Inflammatory macrophage treated with lipopolysaccharide for 1 hour (primary cell): ENCODE measurements at regions not wholly inside any gene's neighbourhood (a gene's known extent, or its start where the extent isn't known, plus 50 kb on each side); places are given as distances from the start of the nearest gene placed in this dataset.

Source experiments
- DNase-seq, 2 donors: peaks; one replicate each; pipeline ENCODE4 v3.0.0-alpha.2; 2020 to 2022

- DNase-seq = no peak
These were observed 836.7 kb downstream of the CBLN2 start for GRCh38 chr18:71707400-71707799.

DNA sequence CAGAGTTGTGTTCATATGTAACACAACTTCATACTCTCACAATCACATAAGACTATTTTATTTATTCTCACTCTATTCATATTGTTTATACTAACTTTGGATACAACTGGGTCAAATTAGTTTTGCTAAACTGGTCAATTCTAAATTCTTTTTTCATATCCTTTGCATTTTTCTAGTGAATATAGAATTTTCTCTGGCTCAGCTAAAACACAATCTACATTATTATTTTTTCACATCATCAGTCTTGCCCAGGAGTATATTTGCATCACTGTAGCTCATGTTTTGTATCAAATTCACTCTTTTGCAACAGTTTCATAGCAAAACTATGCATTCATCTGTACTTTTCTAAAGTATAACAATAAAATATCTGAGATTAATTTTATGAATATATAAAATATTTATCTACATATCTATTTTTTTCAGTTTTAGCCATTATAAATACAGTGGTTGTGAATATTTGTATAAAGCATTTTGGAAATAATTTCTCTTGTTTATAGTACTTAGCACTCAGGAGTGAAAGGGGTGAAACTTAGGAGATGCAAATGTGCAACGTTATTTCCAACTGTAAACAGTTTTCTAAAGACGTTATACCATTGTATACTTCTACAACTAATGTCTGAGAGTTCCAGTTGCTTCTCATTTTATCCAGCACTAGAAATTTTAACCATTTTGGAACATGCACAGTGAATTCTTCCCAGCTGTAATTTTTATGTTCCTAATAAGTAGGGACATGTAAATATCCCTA lies 854.6 kb downstream of the CBLN2 start:
- DNase-seq = no peak

DNA sequence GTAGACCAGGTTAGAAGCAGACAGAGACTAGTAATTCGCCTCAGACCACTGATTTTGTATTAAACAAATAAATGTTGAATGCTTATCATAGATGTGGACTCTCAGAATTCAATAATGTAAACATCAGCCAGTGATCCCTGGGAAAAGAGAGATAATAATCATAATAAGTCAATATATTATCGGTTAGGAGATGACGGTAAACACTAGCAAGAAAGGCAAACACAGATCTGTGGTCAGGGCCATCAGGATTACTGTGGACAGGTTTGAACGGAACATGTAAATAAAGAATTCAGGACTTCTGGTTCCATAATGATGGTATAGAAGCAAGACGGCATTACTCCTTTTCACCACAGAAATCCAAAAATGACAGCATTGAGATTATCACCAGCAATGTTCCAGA lies 861.6 kb downstream of the CBLN2 start:
- DNase-seq = no peak

GRCh38 chr18:71678144-71678543 lies 866.0 kb downstream of the CBLN2 start:
- no peak for DNase-seq

DNA sequence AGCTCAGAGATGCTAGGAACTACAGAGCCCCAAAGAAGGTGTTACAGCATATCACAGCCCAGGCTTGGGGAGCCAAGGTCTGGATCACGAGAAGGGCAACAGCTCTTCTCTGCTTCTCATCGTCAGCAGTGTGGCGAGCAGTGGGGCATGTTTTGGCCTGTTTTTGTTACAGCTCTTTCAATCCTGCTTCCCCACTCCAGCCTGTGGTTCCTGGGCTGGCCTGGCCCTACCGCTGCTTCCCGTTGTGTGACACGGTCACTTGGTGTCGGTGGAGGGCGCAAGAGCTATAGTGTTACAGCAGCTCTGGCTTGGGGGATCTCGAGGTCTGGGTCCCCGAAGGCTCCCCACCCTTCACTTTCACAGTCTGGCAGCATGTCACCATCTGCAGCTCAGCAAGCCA lies 870.2 kb downstream of the CBLN2 start:
- DNase-seq = no peak

DNA sequence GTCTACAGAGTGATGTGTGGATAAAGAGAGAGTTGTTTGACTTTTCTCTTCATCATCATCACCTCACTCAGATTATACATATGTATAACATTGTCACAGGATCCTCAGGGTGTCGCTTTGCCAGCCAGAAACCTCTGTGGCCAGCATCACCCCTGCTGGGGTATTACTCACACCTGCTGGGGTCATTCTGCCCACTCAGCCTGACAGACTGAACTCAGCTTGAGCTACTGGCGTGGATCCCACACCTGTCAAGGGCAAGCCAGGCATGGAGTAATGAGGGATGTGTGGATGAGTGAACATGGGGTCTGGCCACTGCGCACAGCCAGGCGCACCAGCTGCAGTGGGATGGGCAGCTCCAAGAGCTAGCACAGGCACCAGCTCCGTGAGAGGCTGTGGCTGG lies 870.6 kb downstream of the CBLN2 start:
- DNase-seq = no peak

GRCh38 chr18:71666481-71666880 lies 877.7 kb downstream of the CBLN2 start:
- no peak for DNase-seq

- DNase-seq = no peak
These were observed 879.0 kb downstream of the CBLN2 start for GRCh38 chr18:71665131-71665530.

GRCh38 chr18:71643822-71644221 lies 900.3 kb downstream of the CBLN2 start:
- no peak for DNase-seq

DNA sequence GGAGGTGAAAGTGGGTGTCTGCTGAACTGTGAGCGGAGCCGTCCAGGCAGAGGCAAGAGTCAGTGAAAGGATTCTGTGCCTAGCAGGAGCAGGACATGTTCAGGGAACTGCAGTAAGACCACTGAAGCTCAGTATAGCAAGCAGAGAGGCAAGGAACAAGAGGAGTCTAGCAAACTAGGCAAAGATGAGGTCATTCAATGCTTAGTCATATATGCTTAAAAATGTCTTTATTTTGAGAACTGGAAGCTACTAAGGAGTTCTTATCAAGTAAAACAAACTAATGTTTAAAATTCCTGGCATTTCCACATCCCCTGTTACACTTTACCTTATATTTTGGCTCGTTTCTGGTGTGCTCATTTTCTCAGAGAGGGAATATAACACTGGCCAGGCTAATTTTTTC lies 913.4 kb downstream of the CBLN2 start:
- no peak for DNase-seq

GRCh38 chr18:71625556-71626090 lies 918.5 kb downstream of the CBLN2 start:
- DNase-seq = no peak

- DNase-seq = no peak
These were observed 945.8 kb downstream of the CBLN2 start for GRCh38 chr18:71598374-71598773.

DNA sequence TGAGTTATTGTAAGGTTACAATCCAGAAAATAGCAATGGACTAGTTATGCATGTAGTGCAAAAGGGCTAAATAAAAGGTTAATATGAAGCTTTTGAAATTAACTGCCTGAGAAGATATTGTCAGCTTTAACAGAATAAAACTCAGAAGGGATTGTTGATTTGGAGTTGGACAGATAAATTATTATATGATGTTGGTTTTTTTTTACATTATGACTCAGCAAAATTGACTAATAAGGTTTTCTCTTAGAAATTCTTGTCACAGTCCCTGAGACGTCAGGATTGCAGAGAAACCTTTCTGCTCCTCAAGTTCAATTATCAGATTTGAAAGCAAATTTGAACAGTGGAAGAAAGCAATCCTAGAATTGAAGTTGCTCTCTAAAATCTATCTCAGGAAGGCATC lies 946.9 kb downstream of the CBLN2 start:
- DNase-seq = no peak

GRCh38 chr18:71583252-71583651 lies 960.9 kb downstream of the CBLN2 start:
- DNase-seq = no peak

DNA sequence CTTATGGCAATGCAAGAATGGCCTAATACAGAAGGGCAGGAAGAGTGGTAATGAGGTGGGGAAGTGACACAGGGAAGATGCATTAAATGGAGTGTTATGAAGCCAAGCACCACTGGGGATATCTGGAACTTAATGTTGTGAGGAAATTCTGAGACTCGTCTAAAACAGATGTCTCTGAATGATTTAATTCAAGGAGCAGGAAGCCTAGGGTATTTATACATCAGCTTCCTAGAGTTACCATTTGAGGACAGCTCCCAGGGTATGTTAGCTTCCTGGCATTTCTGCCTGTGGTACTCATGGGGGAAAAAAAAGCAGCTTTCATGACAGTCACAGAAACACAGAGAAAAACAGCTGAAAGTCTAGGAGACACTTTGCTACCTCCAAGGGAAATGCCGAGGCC lies 989.5 kb downstream of the CBLN2 start:
- DNase-seq = no peak

DNA sequence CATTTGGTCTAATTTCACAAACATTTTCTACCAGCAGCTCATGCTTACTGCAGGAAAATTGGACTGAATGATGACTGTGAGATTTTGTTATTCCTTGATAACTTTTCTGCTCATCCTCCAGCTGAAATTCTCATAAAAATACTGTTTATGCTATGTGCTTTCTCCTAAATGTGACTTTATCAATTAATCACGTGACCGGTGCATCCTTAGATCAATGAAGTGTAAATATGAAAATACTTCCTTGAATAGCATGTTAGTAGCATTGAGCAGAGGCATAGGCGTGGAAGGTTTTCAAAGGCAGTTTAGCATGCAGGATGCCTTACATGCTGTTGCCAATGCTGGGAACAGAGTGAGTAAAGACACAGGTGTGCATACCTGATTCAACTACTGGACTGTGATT lies 1002.5 kb downstream of the CBLN2 start:
- DNase-seq = no peak

DNA sequence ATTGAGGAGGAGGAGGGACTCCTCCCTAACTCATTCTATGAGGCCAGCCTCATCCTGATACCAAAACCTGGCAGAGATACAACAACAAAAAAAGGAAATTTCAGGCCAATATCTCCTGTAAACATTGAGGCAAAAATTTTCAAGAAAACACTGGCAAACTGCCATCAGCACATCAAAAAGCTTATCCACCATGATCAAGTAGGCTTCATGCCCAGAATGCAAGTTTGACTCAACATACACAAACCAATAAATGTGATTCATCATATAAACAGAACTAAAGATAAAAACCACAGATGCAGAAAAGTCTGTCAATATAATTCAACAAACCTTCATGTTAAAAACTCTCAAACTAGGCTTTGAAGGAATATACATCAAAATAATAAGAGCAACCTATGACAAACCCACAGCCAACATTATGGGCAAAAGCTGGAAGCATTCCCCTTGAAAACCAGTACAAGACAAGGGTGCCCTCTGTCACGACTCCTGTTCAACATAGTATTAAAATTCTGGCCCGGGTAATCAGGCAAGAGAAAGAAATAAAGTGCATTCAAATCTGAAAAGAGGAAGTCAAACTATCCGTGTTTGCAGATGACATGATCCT lies 1014.3 kb downstream of the CBLN2 start:
- no peak for DNase-seq

DNA sequence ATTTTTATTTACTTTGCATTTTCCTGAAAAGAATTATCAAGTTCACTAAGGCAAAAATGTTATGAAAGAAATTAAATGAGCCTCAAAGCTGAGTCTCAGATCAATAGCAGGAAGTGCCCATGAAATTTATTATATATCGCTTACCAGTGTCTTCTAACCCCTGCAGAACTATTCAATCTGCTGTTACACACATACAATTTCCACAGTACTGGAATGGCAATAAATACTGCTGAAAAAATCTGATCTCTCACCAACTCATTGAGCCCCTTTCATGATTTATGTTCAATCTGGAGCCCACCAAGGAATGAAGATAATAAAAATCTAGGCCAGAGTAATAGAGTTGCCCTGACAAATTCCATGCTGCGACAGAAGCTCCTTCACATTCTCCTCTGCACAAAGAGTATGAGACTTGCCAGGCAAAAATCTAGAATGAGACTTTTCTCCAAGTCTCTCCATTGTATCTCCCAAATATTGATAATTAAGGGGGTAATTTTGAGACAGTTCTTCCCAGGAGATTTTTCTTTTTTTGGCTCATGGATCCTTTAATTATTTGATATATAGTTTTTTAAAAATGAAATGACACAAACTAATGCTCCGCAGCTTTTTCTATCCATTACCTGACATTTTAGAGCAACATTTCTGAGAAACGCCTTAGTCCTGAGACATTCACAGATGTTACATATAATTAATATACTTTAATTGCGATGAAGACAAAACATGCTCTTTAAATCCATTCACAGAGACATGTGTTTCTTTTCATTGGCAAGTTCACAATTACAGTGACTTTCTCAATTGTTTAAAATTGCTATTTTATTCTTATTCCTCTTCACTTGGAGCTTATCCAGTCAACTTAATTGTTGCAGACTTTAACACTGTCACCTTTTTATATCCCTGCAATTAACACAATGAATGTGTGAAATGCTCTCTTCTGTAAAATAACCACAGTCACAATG lies 1020.4 kb downstream of the CBLN2 start:
- no peak for DNase-seq

- no peak for DNase-seq
These were observed 1038.6 kb downstream of the CBLN2 start for GRCh38 chr18:71505526-71505925.

DNA sequence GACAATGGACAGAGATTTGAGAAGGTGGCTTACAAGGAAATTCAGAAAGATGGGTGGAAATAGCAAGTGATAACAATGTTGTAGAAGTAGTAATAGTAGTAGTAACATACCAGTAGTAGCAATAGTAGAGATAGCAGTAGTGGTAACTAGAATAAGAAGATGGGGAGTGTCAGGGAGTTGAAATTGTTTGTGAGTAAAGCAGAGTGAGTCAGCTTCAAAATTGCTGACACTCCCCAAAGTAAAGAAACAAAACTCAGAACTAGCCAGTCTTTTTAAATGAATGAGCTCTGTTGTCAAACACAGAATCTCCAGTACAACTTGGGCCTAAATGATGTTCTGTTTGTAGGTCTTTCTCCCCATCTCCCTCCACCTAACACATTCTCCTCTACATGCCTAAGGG lies 1040.9 kb downstream of the CBLN2 start:
- DNase-seq = no peak

DNA sequence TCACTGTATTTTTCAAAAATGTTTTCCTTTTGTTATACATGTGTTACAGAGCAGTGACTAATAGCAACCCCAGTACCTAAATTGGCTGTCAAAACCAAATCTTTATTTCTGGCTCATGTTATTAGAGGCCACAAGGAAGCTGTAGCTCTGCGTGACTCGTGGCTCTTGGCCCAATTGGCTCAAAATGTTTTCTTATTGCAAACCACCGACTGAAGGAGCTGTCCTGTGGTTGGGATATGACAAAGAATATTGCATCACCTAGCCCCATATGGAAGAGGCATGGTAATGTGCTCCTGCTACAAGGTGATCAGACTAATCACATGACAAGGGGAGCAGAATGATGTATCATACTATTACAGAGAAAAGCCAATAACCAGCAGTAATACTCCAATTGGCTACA lies 1058.5 kb downstream of the CBLN2 start:
- DNase-seq = no peak

GRCh38 chr18:71471963-71472725 lies 1072.0 kb downstream of the CBLN2 start:
- no peak for DNase-seq

GRCh38 chr18:71456206-71456605 lies 1087.9 kb downstream of the CBLN2 start:
- DNase-seq = no peak
